ENCODE measurements at regions not wholly inside any gene's neighbourhood (a gene's known extent, or its start where the extent isn't known, plus 50 kb on each side); places are given as distances from the start of the nearest gene placed in this dataset.

DNA sequence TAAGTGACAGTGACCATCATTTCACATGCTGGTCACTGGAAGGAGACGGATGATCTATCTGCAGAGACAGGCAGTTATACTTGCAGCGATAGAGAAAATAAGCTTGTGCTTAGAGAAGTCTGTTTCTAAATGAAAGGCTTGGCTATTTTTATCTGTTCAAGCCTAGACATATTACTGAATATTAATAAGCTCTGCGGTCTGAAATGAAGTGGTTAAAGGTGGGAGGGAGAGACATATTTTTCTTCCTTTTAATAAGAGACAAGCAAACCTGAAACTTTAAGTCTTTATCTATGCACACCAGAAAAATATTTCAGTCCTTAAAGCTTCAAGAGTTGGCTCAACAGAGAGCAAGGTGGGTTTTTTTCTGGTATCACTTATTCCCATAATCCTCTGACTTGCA, 99.0 kb downstream of the CD200R1L start:
- TF ChIP-seq POLR2A (IDR thresholded peaks at IDR 0.05) = no peak
- TF ChIP-seq, protein P1, sequence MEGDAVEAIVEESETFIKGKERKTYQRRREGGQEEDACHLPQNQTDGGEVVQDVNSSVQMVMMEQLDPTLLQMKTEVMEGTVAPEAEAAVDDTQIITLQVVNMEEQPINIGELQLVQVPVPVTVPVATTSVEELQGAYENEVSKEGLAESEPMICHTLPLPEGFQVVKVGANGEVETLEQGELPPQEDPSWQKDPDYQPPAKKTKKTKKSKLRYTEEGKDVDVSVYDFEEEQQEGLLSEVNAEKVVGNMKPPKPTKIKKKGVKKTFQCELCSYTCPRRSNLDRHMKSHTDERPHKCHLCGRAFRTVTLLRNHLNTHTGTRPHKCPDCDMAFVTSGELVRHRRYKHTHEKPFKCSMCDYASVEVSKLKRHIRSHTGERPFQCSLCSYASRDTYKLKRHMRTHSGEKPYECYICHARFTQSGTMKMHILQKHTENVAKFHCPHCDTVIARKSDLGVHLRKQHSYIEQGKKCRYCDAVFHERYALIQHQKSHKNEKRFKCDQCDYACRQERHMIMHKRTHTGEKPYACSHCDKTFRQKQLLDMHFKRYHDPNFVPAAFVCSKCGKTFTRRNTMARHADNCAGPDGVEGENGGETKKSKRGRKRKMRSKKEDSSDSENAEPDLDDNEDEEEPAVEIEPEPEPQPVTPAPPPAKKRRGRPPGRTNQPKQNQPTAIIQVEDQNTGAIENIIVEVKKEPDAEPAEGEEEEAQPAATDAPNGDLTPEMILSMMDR (IDR thresholded peaks at IDR 0.05) = no peak

Data from right lobe of liver (tissue), 4 donors.